CD4-positive, alpha-beta memory T cell (primary cell): ENCODE measurements at regions not wholly inside any gene's neighbourhood (a gene's known extent, or its start where the extent isn't known, plus 50 kb on each side); places are given as distances from the start of the nearest gene placed in this dataset.
"Not testable (repeated sequence)": the region's sequence is repeated elsewhere in the genome, so short reads cannot be mapped to it uniquely, and the experiment has no call there.

Experiments
- CTCF ChIA-PET: fragments of 350-600 bp; sonication (Branson Sonifier 250); formaldehyde crosslinking; loops from one replicate; lab custom pipeline; 2021; ENCODE audit warnings: inconsistent platforms; ENCODE audit not compliant: partially characterized antibody; lab: Charles Lee
- POLR2A ChIA-PET: fragments of 350-600 bp; sonication (Branson Sonifier 250); formaldehyde crosslinking; loops from one replicate; lab custom pipeline; 2021; ENCODE audit not compliant: partially characterized antibody; lab: Charles Lee
- DNase-seq, 5 donors: peaks; one replicate each; pipeline versions ENCODE4 v3.0.0 to v3.0.0-alpha.2; 2020 to 2022; ENCODE audit warnings: mixed read lengths in 1 of 5
- H3K27ac ChIP-seq: one replicate; pipeline ENCODE4 v1.7.0; 2013; ENCODE audit warnings: low read depth, low read length
- H3K27me3 ChIP-seq: 2 replicates; pipeline ENCODE4 v1.7.0; 2013; ENCODE audit warnings: mild to moderate bottlenecking, low read length, moderate library complexity; ENCODE audit not compliant: insufficient read depth
- H3K36me3 ChIP-seq: 2 replicates; pipeline ENCODE4 v1.7.0; 2013; ENCODE audit warnings: mild to moderate bottlenecking, low read length, moderate library complexity; ENCODE audit not compliant: insufficient read depth
- H3K4me1 ChIP-seq: 2 replicates; pipeline ENCODE4 v1.7.0; 2013; ENCODE audit warnings: mild to moderate bottlenecking, low read length, moderate library complexity; ENCODE audit not compliant: insufficient read depth
- H3K4me3 ChIP-seq, 2 donors: one replicate each; pipeline ENCODE4 v1.7.0; 2013; ENCODE audit warnings: low read length in 2 of 2, mild to moderate bottlenecking in 1 of 2
- H3K9me3 ChIP-seq, 2 donors: one replicate each; pipeline ENCODE4 v1.7.0; 2013; ENCODE audit warnings: low read length in 2 of 2, control low read depth in 1 of 2; ENCODE audit not compliant: control insufficient read depth in 1 of 2
- H3K27ac Mint-ChIP-seq, 7 donors: one replicate each; pipeline ENCODE4 v1.8.0; 2020 to 2021; ENCODE audit warnings: mixed read lengths in 7 of 7, mild to moderate bottlenecking in 6 of 7, inconsistent platforms in 3 of 7, moderate library complexity in 3 of 7
- H3K27me3 Mint-ChIP-seq, 2 donors: one replicate each; pipeline ENCODE4 v1.8.0; 2020 to 2021; ENCODE audit warnings: mixed read lengths in 2 of 2
- H3K36me3 Mint-ChIP-seq, 2 donors: one replicate each; pipeline ENCODE4 v1.8.0; 2020 to 2021; ENCODE audit warnings: mixed read lengths in 2 of 2, inconsistent platforms in 1 of 2, mild to moderate bottlenecking in 1 of 2
- H3K4me1 Mint-ChIP-seq, 4 donors: one replicate each; pipeline ENCODE4 v1.8.0; 2020 to 2021; ENCODE audit warnings: mixed read lengths in 4 of 4, mild to moderate bottlenecking in 1 of 4
- H3K4me3 Mint-ChIP-seq, 8 donors: one replicate each; pipeline ENCODE4 v1.8.0; 2020 to 2021; ENCODE audit warnings: mixed read lengths in 8 of 8, mild to moderate bottlenecking in 7 of 8, moderate library complexity in 6 of 8, inconsistent platforms in 3 of 8
- H3K9me3 Mint-ChIP-seq, 8 donors: one replicate each; pipeline ENCODE4 v1.8.0; 2020 to 2021; ENCODE audit warnings: mixed read lengths in 8 of 8, mild to moderate bottlenecking in 5 of 8, inconsistent platforms in 3 of 8, moderate library complexity in 1 of 8
- intact Hi-C: fragments of 100-400 bp; cut with micrococcal nuclease; formaldehyde crosslinking; loops from one replicate; pipeline ENCODE4 v1.15.1; 2023

GRCh38 chr10:15428681-15429080, 57.6 kb upstream of the FAM171A1 start:
- no peak overlapping the region for H3K4me3 ChIP-seq
- H3K27ac ChIP-seq, result no peak overlapping the region
- no peaks in the 10 kb centered on the region for H3K9me3 ChIP-seq
- no peaks in the 10 kb centered on the region for H3K36me3 ChIP-seq
- H3K4me3 Mint-ChIP-seq, result no peak overlapping the region
- no peaks in the 10 kb centered on the region for H3K4me1 ChIP-seq
- H3K4me1 Mint-ChIP-seq, result no peaks in the 10 kb centered on the region
- no peak for DNase-seq
- ChIA-PET CTCF (interaction anchor here (0.7 to 2.3 kb wide), 4 partner anchors 9 to 1954 kb away, joined by 5 to 14 read pairs (median 6); no protein-coding TSS in a partner anchor), POLR2A (no interaction called here)
- no peak overlapping the region for H3K27ac Mint-ChIP-seq
- no peaks in the 10 kb centered on the region for H3K36me3 Mint-ChIP-seq
- intact Hi-C loops, result no loop called here
- peaks cover 10 to 17% of the 10 kb centered on the region in 2 donors for H3K27me3 Mint-ChIP-seq
- H3K27me3 ChIP-seq, result no peaks in the 10 kb centered on the region
- no peaks in the 10 kb centered on the region for H3K9me3 Mint-ChIP-seq

- no peaks in the 10 kb centered on the region for H3K4me1 Mint-ChIP-seq
- H3K36me3 Mint-ChIP-seq, result no peaks in the 10 kb centered on the region
- Histone ChIP-seq H3K27ac (no peak overlapping the region), H3K36me3 (no peaks in the 10 kb centered on the region), H3K27me3 (no peaks in the 10 kb centered on the region), H3K4me1 (no peaks in the 10 kb centered on the region), H3K9me3 (no peaks in the 10 kb centered on the region), H3K4me3 (no peak overlapping the region)
- DNase-seq, result no peak
- H3K27me3 Mint-ChIP-seq, result peaks cover 10 to 15% of the 10 kb centered on the region in 2 donors
- CTCF ChIA-PET, result interaction anchor here (1.3 to 2.3 kb wide), 2 partner anchors 9 to 11 kb away, joined by 6 to 14 read pairs; no protein-coding TSS in a partner anchor
- POLR2A ChIA-PET, result no interaction called here
- no peak overlapping the region for H3K27ac Mint-ChIP-seq
- intact Hi-C loops, result no loop called here
- no peak overlapping the region for H3K4me3 Mint-ChIP-seq
- H3K9me3 Mint-ChIP-seq, result no peaks in the 10 kb centered on the region
These were observed 56.8 kb upstream of the FAM171A1 start for GRCh38 chr10:15427843-15428414.

GRCh38 chr10:15426558-15426957, 55.5 kb upstream of the FAM171A1 start:
- Mint-ChIP-seq H3K27ac (no peak overlapping the region), H3K36me3 (no peaks in the 10 kb centered on the region), H3K9me3 (peaks cover 0 to 4% (median 0%) of the 10 kb centered on the region in 8 donors), H3K27me3 (peaks cover 5 to 10% of the 10 kb centered on the region in 2 donors), H3K4me3 (no peak overlapping the region), H3K4me1 (no peaks in the 10 kb centered on the region)
- no peaks in the 10 kb centered on the region for H3K36me3 ChIP-seq
- no peak overlapping the region for H3K4me3 ChIP-seq
- ChIA-PET POLR2A (no interaction called here), CTCF (no interaction called here)
- no peak overlapping the region for H3K27ac ChIP-seq
- no peaks in the 10 kb centered on the region for H3K27me3 ChIP-seq
- intact Hi-C loops, result no loop called here
- DNase-seq, result no peak
- no peaks in the 10 kb centered on the region for H3K4me1 ChIP-seq
- no peaks in the 10 kb centered on the region for H3K9me3 ChIP-seq

GRCh38 chr10:15426115-15426514, 55.0 kb upstream of the FAM171A1 start:
- no peaks in the 10 kb centered on the region for H3K36me3 Mint-ChIP-seq
- H3K27me3 Mint-ChIP-seq, result peaks cover 6 to 10% of the 10 kb centered on the region in 2 donors

GRCh38 chr10:15421875-15422274, 50.8 kb upstream of the FAM171A1 start:
- H3K9me3 Mint-ChIP-seq, POLR2A ChIA-PET, CTCF ChIA-PET, H3K36me3 ChIP-seq, H3K27ac Mint-ChIP-seq, DNase-seq, H3K27ac ChIP-seq, H3K36me3 Mint-ChIP-seq, H3K4me1 Mint-ChIP-seq, H3K4me1 ChIP-seq, H3K9me3 ChIP-seq, H3K4me3 ChIP-seq, H3K27me3 Mint-ChIP-seq, H3K27me3 ChIP-seq, intact Hi-C loops, H3K4me3 Mint-ChIP-seq: not testable (repeated sequence)

More at GRCh38 chr10:15426115-15426514, 55.0 kb upstream of the FAM171A1 start:
- no peaks in the 10 kb centered on the region for H3K36me3 ChIP-seq
- H3K27ac Mint-ChIP-seq, result no peak overlapping the region
- intact Hi-C loops, result no loop called here
- H3K4me1 Mint-ChIP-seq, result no peaks in the 10 kb centered on the region
- no peaks in the 10 kb centered on the region for H3K27me3 ChIP-seq
- peaks cover 0 to 4% (median 0%) of the 10 kb centered on the region in 8 donors for H3K9me3 Mint-ChIP-seq
- H3K4me1 ChIP-seq, result no peaks in the 10 kb centered on the region
- no peak overlapping the region for H3K27ac ChIP-seq
- H3K4me3 ChIP-seq, result no peak overlapping the region
- ChIA-PET POLR2A (no interaction called here), CTCF (interaction anchor here (2.0 kb wide), 1 partner anchor 8 kb away, joined by 7 read pairs; no protein-coding TSS in a partner anchor)
- no peak for DNase-seq
- H3K4me3 Mint-ChIP-seq, result no peak overlapping the region
- H3K9me3 ChIP-seq, result no peaks in the 10 kb centered on the region
